GF-D8 (cell line): ENCODE measurements at regions not wholly inside any gene's neighbourhood (a gene's known extent, or its start where the extent isn't known, plus 50 kb on each side); places are given as distances from the start of the nearest gene placed in this dataset.

Source experiments
- DNase-seq: peaks from one replicate; lab custom pipeline; 2025; lab: John Stamatoyannopoulos, UW

GRCh38 chr5:155295111-155295510 lies 281.6 kb downstream of the KIF4B start:
- no peak for DNase-seq

- DNase-seq: no peak
These were observed 285.9 kb downstream of the KIF4B start for GRCh38 chr5:155299386-155300005.

GRCh38 chr5:155303120-155303519 lies 289.6 kb downstream of the KIF4B start:
- peak; percentile 57 for DNase-seq

- DNase-seq: no peak
These were observed 293.7 kb downstream of the KIF4B start for GRCh38 chr5:155307229-155307628.

GRCh38 chr5:155308289-155308688 lies 294.7 kb downstream of the KIF4B start:
- no peak for DNase-seq

- no peak for DNase-seq
These were observed 295.6 kb downstream of the KIF4B start for GRCh38 chr5:155309021-155309746.

GRCh38 chr5:155311721-155312120 lies 298.2 kb downstream of the KIF4B start:
- no peak for DNase-seq

- no peak for DNase-seq
These were observed 300.0 kb downstream of the KIF4B start for GRCh38 chr5:155313518-155313917.

- no peak for DNase-seq
These were observed 302.6 kb downstream of the KIF4B start for GRCh38 chr5:155316070-155316714.

- DNase-seq: no peak
These were observed 319.1 kb downstream of the KIF4B start for GRCh38 chr5:155332618-155333017.

GRCh38 chr5:155342956-155343355 lies 329.4 kb downstream of the KIF4B start:
- no peak for DNase-seq

- DNase-seq: no peak
These were observed 329.9 kb downstream of the KIF4B start for GRCh38 chr5:155343468-155343867.

- DNase-seq: no peak
These were observed 339.7 kb downstream of the KIF4B start for GRCh38 chr5:155353231-155353630.

GRCh38 chr5:155366096-155366495 lies 352.5 kb downstream of the KIF4B start:
- no peak for DNase-seq

GRCh38 chr5:155367841-155368240 lies 354.3 kb downstream of the KIF4B start:
- DNase-seq: no peak

- DNase-seq: no peak
These were observed 354.9 kb downstream of the KIF4B start for GRCh38 chr5:155368490-155368889.

GRCh38 chr5:155380480-155380879 lies 366.9 kb downstream of the KIF4B start:
- no peak for DNase-seq

- no peak for DNase-seq
These were observed 368.1 kb downstream of the KIF4B start for GRCh38 chr5:155381654-155382053.

- no peak for DNase-seq
These were observed 375.9 kb downstream of the KIF4B start for GRCh38 chr5:155389498-155389897.

- no peak for DNase-seq
These were observed 381.2 kb downstream of the KIF4B start for GRCh38 chr5:155394727-155395126.

GRCh38 chr5:155402927-155403640 lies 389.5 kb downstream of the KIF4B start:
- no peak for DNase-seq

GRCh38 chr5:155406815-155407214 lies 393.3 kb downstream of the KIF4B start:
- no peak for DNase-seq

GRCh38 chr5:155408465-155408864 lies 394.9 kb downstream of the KIF4B start:
- no peak for DNase-seq
